Activated CD8-positive, alpha-beta memory T cell treated with anti-CD3 and anti-CD28 coated beads, Interleukin-2, amount 10 ng/mL, durations not matched to agents 7 days and 5 days (primary cell): ENCODE measurements at regions not wholly inside any gene's neighbourhood (a gene's known extent, or its start where the extent isn't known, plus 50 kb on each side); places are given as distances from the start of the nearest gene placed in this dataset.
"Not testable (repeated sequence)": the region's sequence is repeated elsewhere in the genome, so short reads cannot be mapped to it uniquely, and the experiment has no call there.

Source experiments
- ATAC-seq: fragments of 150-1000 bp; cut with Tn5 transposase; one replicate; pipeline ENCODE4 v1.10.0; 2021; ENCODE audit warnings: moderate library complexity
- CTCF ChIA-PET: fragments of 350-600 bp; sonication (Branson Sonifier 250); formaldehyde crosslinking; loops from one replicate; lab custom pipeline; 2021; ENCODE audit warnings: antibody characterized with exemption; lab: Charles Lee
- DNase-seq: peaks from one replicate; pipeline ENCODE4 v3.0.0-alpha.2; 2020
- H3K27ac Mint-ChIP-seq: one replicate; pipeline ENCODE4 v1.8.0; 2021; ENCODE audit warnings: mild to moderate bottlenecking, mixed read lengths
- H3K27me3 Mint-ChIP-seq: one replicate; pipeline ENCODE4 v1.8.0; 2021; ENCODE audit warnings: mixed read lengths
- H3K36me3 Mint-ChIP-seq: one replicate; pipeline ENCODE4 v1.8.0; 2021; ENCODE audit warnings: mild to moderate bottlenecking, mixed read lengths
- H3K4me1 Mint-ChIP-seq: one replicate; pipeline ENCODE4 v1.8.0; 2021; ENCODE audit warnings: mixed read lengths
- H3K4me3 Mint-ChIP-seq: one replicate; pipeline ENCODE4 v1.8.0; 2021; ENCODE audit warnings: mild to moderate bottlenecking, moderate library complexity, mixed read lengths
- H3K9me3 Mint-ChIP-seq: one replicate; pipeline ENCODE4 v1.8.0; 2022; ENCODE audit warnings: low read depth, mixed read lengths

DNA sequence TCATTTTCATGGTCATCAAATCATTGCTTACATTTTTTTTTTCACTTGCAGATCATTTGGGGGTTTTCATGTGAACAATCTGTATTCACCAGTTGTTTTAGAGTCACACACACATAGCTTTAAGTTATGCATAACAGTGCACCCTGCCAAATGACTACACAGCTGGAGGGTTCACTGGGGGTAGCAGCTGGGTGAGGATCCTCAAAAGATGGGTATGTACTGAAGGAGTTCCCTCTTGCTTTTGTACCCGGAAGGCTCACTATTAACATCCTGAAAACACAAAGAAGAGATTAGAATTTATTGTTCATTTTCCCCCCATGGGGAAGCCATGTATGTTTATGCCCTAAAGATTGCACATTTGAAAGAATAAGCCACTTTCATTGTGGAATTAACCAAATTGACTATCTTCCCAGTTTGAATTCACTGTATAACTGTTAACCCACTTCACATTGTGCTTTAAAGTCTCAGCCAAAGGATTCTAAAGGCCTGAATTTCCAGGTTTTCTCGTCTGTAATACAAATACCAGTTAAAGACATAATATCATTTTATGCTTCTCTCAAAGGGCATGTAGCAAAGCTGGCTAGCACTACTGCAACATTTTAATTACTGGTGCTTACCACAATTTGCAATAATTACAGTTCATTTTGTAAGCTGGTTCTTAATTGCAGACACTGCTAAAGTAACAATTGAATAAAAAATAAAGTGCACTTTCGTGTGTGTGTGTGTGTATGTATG lies 466.4 kb upstream of the MEF2C start:
- DNase-seq (no peak), ATAC-seq (no peak)
- H3K9me3 Mint-ChIP-seq = no peaks in the 10 kb centered on the region
- H3K4me3 Mint-ChIP-seq = no peak overlapping the region
- H3K27me3 Mint-ChIP-seq = no peaks in the 10 kb centered on the region
- H3K27ac Mint-ChIP-seq = no peak overlapping the region
- no peaks in the 10 kb centered on the region for H3K4me1 Mint-ChIP-seq
- H3K36me3 Mint-ChIP-seq = no peaks in the 10 kb centered on the region
- CTCF ChIA-PET = no interaction called here

DNA sequence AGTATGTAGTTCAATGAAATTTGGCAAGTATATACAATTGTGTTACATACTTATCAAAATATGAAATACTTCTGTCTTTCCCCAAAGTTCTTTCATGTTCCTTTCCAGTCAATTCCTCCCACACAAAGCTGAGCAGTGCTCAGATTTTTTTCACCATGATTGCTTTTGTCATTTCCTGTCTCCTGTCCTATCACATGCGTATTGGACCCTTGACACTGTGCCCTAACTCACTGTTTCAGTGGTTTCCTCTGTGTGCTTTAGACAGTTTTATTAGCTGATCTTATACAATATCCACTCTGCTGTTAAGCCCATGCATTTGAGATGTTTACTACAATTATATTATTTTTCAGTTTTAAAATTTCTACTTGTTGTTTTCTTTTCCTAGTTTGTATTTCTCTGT lies 463.6 kb upstream of the MEF2C start:
- ATAC-seq = no peak
- CTCF ChIA-PET = no interaction called here
- DNase-seq = no peak
- no peaks in the 10 kb centered on the region for H3K9me3 Mint-ChIP-seq
- no peak overlapping the region for H3K4me3 Mint-ChIP-seq
- no peaks in the 10 kb centered on the region for H3K36me3 Mint-ChIP-seq
- H3K27ac Mint-ChIP-seq = no peak overlapping the region
- H3K27me3 Mint-ChIP-seq = no peaks in the 10 kb centered on the region
- no peaks in the 10 kb centered on the region for H3K4me1 Mint-ChIP-seq

GRCh38 chr5:89343666-89344065 lies 460.7 kb upstream of the MEF2C start:
- no peaks in the 10 kb centered on the region for H3K27me3 Mint-ChIP-seq
- no peak overlapping the region for H3K4me3 Mint-ChIP-seq
- no peaks in the 10 kb centered on the region for H3K9me3 Mint-ChIP-seq
- H3K36me3 Mint-ChIP-seq = no peaks in the 10 kb centered on the region
- no peaks in the 10 kb centered on the region for H3K4me1 Mint-ChIP-seq
- H3K27ac Mint-ChIP-seq = no peak overlapping the region
- no peak for ATAC-seq
- CTCF ChIA-PET = interaction anchor here (1.6 kb wide), 1 partner anchor 9 kb away, joined by 3 read pairs; no protein-coding TSS in a partner anchor
- no peak for DNase-seq

DNA sequence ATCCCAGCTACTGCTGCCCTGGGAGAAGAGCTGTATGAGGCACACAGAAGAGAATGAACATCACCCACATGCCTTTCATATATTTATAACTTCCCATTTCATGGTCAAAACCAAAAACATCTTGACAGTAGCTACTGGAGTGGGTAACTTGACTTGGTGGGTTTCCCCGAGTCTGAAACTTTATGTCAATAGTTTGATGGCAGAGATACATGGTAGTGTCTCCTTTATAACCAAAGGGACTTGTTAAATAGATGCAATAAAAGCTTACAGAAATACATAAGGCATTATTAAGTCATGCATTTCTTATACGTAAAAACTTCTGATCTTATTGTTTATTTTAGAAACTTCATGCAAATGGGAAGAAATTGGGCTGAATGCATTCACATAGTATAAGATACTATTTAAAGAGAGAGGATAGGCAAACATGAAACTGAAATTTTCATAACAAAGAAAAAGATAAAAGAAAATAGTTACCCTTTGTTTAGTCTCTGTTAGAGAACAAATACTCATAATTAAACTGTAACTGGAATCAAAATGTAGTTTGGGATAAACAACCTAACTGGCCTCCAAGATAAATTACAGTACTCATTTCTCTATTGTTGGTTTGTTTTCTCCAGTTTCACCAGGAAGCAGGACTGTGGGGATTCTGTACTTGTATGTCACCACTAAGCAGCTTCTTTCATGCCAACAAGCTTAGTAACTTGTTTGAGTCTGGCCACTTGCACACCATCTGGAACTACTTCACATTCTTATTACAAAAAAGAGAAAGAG lies 459.3 kb upstream of the MEF2C start:
- CTCF ChIA-PET = no interaction called here
- DNase-seq (no peak), ATAC-seq (no peak)
- H3K36me3 Mint-ChIP-seq = no peaks in the 10 kb centered on the region
- H3K4me3 Mint-ChIP-seq = no peak overlapping the region
- H3K27me3 Mint-ChIP-seq = no peaks in the 10 kb centered on the region
- H3K27ac Mint-ChIP-seq = no peak overlapping the region
- H3K9me3 Mint-ChIP-seq = peaks cover 2% of the 10 kb centered on the region
- H3K4me1 Mint-ChIP-seq = no peaks in the 10 kb centered on the region

GRCh38 chr5:89338935-89339334 lies 456.0 kb upstream of the MEF2C start:
- no peaks in the 10 kb centered on the region for H3K27me3 Mint-ChIP-seq
- H3K4me3 Mint-ChIP-seq = no peak overlapping the region
- H3K9me3 Mint-ChIP-seq = peaks cover 2% of the 10 kb centered on the region
- H3K4me1 Mint-ChIP-seq = no peaks in the 10 kb centered on the region
- H3K27ac Mint-ChIP-seq = no peak overlapping the region
- no peaks in the 10 kb centered on the region for H3K36me3 Mint-ChIP-seq
- ATAC-seq = no peak
- DNase-seq = no peak
- CTCF ChIA-PET = no interaction called here

DNA sequence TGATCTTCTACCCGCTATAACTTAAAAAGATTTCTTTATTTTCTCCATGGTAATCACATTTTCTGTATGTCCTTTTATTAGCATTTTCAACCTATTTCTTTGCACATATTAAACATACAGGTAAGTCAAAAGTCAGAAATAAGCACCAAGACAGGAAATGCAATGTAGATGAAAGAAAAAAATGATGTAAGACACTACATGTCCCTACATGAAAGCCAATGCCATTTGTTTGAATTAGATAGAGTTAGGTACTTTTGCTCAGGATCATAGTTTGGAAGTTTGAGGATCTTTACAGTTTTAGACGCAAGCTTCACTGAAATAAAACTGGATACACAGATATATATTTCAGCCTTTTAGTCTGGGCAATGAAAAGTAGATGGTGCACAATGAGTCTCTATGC lies 453.1 kb upstream of the MEF2C start:
- ATAC-seq = no peak
- H3K4me1 Mint-ChIP-seq = no peaks in the 10 kb centered on the region
- CTCF ChIA-PET = no interaction called here
- H3K4me3 Mint-ChIP-seq = no peak overlapping the region
- H3K9me3 Mint-ChIP-seq = peaks cover 2% of the 10 kb centered on the region
- H3K27me3 Mint-ChIP-seq = no peaks in the 10 kb centered on the region
- no peak for DNase-seq
- no peaks in the 10 kb centered on the region for H3K36me3 Mint-ChIP-seq
- no peak overlapping the region for H3K27ac Mint-ChIP-seq

DNA sequence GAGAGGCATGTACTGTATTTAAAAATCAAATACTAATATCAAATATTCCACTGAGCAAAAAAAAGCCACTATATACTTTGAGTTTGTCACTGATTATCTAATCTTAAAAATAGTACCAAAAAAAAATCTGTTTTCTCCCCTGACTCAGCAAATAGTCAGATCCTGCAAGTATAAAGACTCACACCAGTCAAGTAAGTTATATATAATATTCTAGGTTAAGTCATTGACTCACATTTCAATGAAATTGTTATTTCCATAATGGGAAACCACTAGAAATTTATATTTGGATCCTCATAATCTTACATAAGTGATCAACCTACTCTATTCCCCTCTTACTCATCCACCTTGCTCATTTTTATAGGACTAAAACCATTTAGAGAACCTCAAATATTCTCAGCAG lies 447.2 kb upstream of the MEF2C start:
- Mint-ChIP-seq H3K27me3 (no peaks in the 10 kb centered on the region), H3K4me1 (no peaks in the 10 kb centered on the region), H3K9me3 (no peaks in the 10 kb centered on the region), H3K4me3 (no peak overlapping the region), H3K36me3 (no peaks in the 10 kb centered on the region), H3K27ac (no peak overlapping the region)
- CTCF ChIA-PET = no interaction called here
- no peak for DNase-seq
- no peak for ATAC-seq

DNA sequence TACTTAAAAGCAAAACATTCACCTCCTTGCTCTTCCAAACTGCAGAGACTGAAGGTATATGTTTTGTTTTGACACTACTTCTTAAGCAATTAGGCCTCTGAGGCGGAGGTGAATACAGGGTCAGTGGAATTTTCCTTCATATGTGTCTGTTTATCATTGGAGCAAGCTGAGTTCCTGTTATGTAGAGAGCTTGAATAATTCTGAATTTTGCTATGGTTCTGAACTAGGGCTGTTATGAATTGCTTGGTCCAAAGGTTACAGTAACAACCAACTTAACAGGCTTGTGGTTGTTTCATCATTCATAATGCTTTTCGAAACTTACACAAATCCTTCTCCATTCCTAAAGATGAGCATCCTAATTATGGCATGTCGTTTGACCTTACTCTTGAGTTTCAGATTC lies 444.6 kb upstream of the MEF2C start:
- Mint-ChIP-seq H3K27me3 (no peaks in the 10 kb centered on the region), H3K4me3 (no peak overlapping the region), H3K9me3 (no peaks in the 10 kb centered on the region), H3K36me3 (no peaks in the 10 kb centered on the region), H3K27ac (no peak overlapping the region), H3K4me1 (no peaks in the 10 kb centered on the region)
- ATAC-seq (no peak), DNase-seq (no peak)
- CTCF ChIA-PET = interaction anchor here (0.6 to 1.0 kb wide), 2 partner anchors 27 to 1873 kb away, joined by 3 to 4 read pairs; no protein-coding TSS in a partner anchor

- H3K27me3 Mint-ChIP-seq = no peaks in the 10 kb centered on the region
- CTCF ChIA-PET = no interaction called here
- ATAC-seq (no peak), DNase-seq (no peak)
- no peak overlapping the region for H3K4me3 Mint-ChIP-seq
- no peak overlapping the region for H3K27ac Mint-ChIP-seq
- no peaks in the 10 kb centered on the region for H3K36me3 Mint-ChIP-seq
- H3K9me3 Mint-ChIP-seq = no peaks in the 10 kb centered on the region
- H3K4me1 Mint-ChIP-seq = no peaks in the 10 kb centered on the region
Measured at GRCh38 chr5:89324990-89325389, 442.0 kb upstream of the MEF2C start.

DNA sequence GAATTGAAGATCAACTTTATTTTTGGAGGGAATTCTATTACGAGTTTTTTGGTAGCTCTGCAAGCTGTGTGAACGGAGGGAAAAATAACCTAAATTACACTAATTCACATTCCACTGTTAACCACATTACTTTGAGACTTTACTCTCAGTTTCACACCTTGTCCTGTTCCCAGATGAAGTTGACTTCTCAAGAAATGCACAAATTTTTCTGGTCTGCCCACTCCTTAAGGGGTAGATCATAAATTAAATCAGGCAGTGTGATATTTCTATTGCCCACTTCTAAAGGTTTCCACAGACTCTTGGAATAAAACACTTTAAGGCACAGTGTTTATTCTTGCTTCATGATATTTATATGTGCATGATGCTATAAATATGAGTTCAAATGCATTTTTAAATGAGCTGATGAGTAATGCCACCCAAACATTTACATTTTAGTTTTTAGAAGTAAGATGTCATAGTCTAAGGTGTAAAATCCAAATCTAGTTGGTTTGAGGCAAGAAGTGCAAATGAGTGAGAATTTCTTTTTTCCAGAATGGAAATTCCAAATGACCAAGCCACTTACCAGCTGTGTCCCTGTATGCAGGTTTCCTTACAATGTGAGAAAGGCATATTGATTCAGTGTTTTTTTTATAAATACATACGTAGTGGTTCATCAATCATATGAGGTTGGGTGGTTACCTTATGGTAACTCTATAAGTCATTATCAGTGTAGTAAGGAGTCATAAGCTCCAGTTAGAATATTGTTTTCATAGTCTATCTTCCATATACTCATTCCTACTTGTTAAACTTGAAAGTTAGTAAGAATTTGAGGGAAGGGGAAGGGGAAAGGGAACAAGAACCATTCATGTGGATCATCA lies 437.7 kb upstream of the MEF2C start:
- no peak overlapping the region for H3K27ac Mint-ChIP-seq

GRCh38 chr5:89317838-89318237 lies 434.9 kb upstream of the MEF2C start:
- H3K36me3 Mint-ChIP-seq, H3K27me3 Mint-ChIP-seq, DNase-seq, CTCF ChIA-PET, ATAC-seq, H3K9me3 Mint-ChIP-seq, H3K27ac Mint-ChIP-seq, H3K4me3 Mint-ChIP-seq: not testable (repeated sequence)
- H3K4me1 Mint-ChIP-seq = peaks cover 12% of the 10 kb centered on the region

More for the DNA sequence above, 437.7 kb upstream of the MEF2C start:
- Mint-ChIP-seq H3K4me3 (no peak overlapping the region), H3K9me3 (peaks cover 4% of the 10 kb centered on the region), H3K27me3 (no peaks in the 10 kb centered on the region), H3K4me1 (no peaks in the 10 kb centered on the region), H3K36me3 (no peaks in the 10 kb centered on the region)
- no peak for DNase-seq
- CTCF ChIA-PET = no interaction called here
- no peak for ATAC-seq

GRCh38 chr5:89315286-89316100 lies 432.5 kb upstream of the MEF2C start:
- H3K4me1 Mint-ChIP-seq = peaks cover 12% of the 10 kb centered on the region
- ATAC-seq = no peak
- H3K27me3 Mint-ChIP-seq = no peaks in the 10 kb centered on the region
- no peaks in the 10 kb centered on the region for H3K36me3 Mint-ChIP-seq
- H3K27ac Mint-ChIP-seq = no peak overlapping the region
- H3K4me3 Mint-ChIP-seq = no peak overlapping the region
- CTCF ChIA-PET = no interaction called here
- no peak for DNase-seq
- H3K9me3 Mint-ChIP-seq = peaks cover 4% of the 10 kb centered on the region
